ENCODE measurements at regions not wholly inside any gene's neighbourhood (a gene's known extent, or its start where the extent isn't known, plus 50 kb on each side); places are given as distances from the start of the nearest gene placed in this dataset.
"Not testable (repeated sequence)": the region's sequence is repeated elsewhere in the genome, so short reads cannot be mapped to it uniquely, and the experiment has no call there.

DNA sequence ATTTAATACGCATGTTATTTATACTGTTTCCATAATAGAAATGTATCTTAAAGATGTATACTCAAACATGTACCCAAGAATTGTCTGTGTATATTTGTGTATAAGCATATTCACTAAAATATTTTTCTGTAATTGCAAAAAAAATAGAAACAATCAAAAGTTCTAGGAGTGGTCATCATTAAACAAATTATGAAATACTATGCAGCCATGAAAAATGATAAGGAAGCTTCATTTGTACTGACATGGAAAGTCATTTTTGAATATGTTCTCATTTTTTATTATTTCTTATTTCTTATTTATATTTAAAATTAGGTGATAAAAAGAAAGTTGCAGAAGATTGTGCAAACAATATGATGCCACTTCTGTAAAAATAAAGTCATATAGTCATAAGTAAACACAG lies 400.0 kb upstream of the AUTS2 start:
- Histone ChIP-seq H3K36me3 (no peaks in the 10 kb centered on the region), H3K27me3 (no peaks in the 10 kb centered on the region), H3K9me3 (no peaks in the 10 kb centered on the region), H3K4me3 (no peak overlapping the region)
- DNase-seq: no peak

DNA sequence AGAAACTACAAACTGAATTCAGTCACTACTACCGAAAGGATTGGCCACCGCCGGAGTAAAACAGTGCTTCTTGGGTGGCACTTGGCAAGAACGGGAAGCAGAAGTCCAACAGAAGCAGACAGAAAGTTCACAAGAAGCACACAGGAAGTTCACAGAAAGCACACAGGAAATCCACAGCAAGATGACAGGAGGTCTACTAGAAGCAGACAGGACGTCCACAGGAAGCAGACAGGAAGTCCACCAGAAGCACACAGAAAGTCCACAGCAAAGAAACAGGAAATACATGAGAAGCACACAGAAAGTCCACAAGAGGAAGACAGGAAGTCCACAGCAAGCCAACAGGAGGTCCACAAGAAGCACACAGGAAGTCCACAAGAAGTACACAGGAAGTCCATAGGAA lies 399.2 kb upstream of the AUTS2 start:
- no peaks in the 10 kb centered on the region for H3K27me3 ChIP-seq
- no peaks in the 10 kb centered on the region for H3K36me3 ChIP-seq

DNA sequence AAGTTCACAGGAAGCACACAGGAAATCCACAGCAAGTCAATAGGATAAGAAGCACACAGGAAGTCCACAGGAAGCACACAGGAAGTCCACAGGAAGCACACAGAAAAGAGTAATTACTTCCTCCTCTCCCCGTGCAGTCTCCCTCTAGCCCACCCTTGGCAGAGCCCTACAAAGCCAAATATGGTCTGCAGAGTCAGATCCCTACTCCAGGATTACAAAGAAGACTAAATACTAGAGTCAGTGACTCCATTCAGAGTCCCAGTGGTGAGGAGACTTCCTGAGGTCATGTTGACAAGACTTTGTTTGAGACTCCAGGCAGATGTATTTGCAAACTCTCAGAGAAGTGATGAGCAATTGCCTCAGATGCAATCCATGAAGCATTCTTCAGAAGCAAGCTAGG lies 398.6 kb upstream of the AUTS2 start:
- H3K27me3 ChIP-seq: no peaks in the 10 kb centered on the region
- DNase-seq: no peak
- H3K4me3 ChIP-seq: no peak overlapping the region
- no peaks in the 10 kb centered on the region for H3K9me3 ChIP-seq
- H3K36me3 ChIP-seq: no peaks in the 10 kb centered on the region

More for the DNA sequence above, 399.2 kb upstream of the AUTS2 start:
- DNase-seq: no peak
- Histone ChIP-seq H3K9me3 (no peaks in the 10 kb centered on the region), H3K4me3 (no peak overlapping the region)

DNA sequence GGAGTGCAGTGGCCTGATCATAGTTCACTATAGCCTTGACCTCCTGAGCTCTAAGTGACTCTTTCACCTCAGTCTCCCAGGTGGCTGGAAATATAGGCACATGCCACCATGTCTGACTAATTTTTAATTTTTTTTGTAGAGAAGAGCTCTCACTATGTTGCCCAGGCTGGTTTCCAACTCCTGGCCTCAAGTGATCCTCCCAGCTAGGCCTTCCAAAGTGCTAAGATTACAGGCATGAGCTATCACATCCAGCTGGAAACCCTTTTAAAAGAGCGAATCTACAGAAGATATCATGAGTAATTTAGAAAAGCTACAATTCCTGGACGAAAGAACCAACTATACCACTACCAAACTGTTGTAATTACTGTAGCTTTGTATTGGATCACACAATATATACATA lies 394.4 kb upstream of the AUTS2 start:
- Histone ChIP-seq H3K4me3 (no peak overlapping the region), H3K27me3 (no peaks in the 10 kb centered on the region), H3K36me3 (no peaks in the 10 kb centered on the region), H3K9me3 (no peaks in the 10 kb centered on the region)
- DNase-seq: peak; percentile 25

DNA sequence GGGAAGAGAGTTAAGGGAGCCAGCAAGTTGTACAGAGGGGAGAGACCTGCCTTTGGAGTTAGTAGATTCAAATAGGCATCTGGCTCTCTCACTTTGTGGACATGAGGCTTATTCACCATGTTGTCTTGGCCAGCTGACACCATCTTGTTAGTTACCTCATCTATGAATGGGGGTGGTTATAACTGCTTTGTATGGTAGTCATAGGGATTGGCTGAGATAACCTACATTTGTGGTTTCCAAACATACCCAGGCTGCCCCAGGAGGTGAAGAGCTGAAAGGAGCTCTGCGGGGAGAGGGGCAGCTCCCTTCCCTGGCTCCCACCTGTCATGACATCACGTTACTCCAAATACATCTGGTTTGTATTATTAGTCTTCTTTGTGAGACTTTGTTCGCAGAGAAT lies 393.3 kb upstream of the AUTS2 start:
- no peaks in the 10 kb centered on the region for H3K9me3 ChIP-seq
- DNase-seq: peak; percentile 31
- no peaks in the 10 kb centered on the region for H3K27me3 ChIP-seq
- no peaks in the 10 kb centered on the region for H3K36me3 ChIP-seq
- H3K4me3 ChIP-seq: no peak overlapping the region

DNA sequence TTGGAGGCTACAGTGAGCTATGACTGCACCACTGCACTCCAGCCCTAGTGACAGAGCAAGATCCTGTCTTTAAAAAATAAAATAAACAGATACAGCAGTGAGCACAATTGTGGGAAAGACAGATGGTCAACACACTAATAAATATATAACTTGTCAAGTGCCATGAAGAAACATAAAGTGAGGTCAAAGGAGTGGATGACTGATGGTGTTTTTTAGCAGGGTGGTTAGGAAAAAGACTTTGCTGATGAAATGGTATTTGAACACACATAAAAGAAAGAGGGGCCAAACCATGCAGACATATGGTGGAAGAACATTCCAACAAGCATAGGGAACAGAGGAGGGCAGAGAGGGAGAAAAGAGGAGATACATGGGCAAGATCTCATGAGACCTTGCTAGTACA lies 392.7 kb upstream of the AUTS2 start:
- no peaks in the 10 kb centered on the region for H3K36me3 ChIP-seq
- H3K4me3 ChIP-seq: no peak overlapping the region
- H3K27me3 ChIP-seq: no peaks in the 10 kb centered on the region
- H3K9me3 ChIP-seq: no peaks in the 10 kb centered on the region
- no peak for DNase-seq

DNA sequence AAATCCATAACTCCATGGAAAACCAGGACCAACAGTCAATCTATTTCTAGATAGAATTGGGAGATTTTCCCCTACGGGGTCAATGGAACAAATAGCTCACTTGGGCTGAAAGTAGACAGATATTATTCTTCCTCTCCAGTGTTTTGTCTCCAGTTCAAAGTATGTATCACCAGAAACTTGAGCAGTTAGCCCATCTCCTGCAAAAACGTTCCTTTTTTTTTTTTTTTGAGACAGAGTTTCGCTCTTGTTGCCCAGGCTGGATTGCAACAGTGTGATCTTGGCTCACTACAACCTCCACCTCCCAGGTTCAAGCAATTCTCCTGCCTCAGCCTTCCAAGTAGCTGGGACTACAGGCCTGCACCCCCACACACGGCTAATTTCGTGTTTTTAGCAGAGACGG lies 390.0 kb upstream of the AUTS2 start:
- Histone ChIP-seq H3K27me3 (no peaks in the 10 kb centered on the region), H3K36me3 (no peaks in the 10 kb centered on the region), H3K4me3 (no peak overlapping the region), H3K9me3 (no peaks in the 10 kb centered on the region)
- no peak for DNase-seq

DNA sequence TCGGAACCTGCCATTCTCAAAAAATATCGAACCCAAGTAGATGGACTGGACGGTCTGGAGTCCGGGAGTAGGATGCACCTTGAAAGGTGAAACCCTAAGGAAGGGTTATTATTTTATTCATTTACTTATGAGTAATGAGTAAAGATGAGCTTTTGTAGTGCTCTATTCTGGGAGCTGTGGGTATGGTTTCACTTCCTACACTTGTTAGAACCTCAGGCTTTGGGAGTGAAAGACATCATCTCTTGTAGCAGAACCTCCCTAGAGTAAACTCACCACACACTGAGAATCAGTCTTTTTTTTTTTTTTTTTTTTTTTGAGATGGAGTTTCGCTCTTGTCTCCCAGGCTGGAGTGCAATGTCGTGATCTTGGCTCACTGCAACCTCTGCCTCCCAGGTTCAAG lies 389.4 kb upstream of the AUTS2 start:
- Histone ChIP-seq H3K9me3 (no peaks in the 10 kb centered on the region), H3K27me3 (no peaks in the 10 kb centered on the region), H3K36me3 (no peaks in the 10 kb centered on the region), H3K4me3 (no peak overlapping the region)
- DNase-seq: no peak

DNA sequence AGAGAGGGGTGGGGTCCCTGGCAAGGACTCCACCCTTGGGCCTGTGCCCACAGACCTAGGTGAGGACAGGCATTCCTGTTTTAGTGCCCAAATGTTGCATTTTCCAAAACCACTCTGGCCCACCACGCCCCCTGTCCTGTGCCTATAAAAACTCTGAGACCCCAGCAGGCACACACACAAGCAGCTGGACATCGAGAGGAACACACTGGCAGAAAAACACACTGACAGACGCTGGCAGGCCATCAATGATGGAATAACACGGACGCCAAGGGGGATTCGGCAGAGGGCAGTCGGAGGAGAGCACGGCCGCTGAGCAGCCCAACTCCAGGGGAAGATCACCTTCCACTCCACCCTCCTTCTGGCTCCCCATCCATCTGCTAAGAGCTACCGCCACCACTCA lies 386.9 kb upstream of the AUTS2 start:
- Histone ChIP-seq H3K4me3 (no peak overlapping the region), H3K36me3 (no peaks in the 10 kb centered on the region), H3K27me3 (no peaks in the 10 kb centered on the region), H3K9me3 (no peaks in the 10 kb centered on the region)
- no peak for DNase-seq

DNA sequence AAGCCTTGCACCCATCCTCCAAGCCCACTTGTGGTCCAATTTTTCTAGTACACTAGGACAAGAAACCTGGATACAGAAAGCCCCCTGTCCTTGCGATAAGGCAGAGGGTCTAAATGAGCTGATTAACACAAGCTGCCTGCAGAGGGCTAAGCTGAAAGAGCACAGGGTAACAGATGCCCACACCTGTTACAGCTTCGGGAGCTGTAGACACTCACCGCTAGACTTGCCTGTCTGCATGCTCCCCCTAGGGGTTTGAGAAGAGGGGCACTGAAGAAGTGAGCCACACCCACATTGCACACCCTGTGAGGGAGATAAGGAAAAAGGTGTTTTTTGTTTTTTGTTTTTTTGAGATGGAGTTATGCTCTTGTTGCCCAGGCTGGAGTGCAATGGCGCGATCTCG lies 386.5 kb upstream of the AUTS2 start:
- DNase-seq: no peak
- Histone ChIP-seq H3K27me3 (no peaks in the 10 kb centered on the region), H3K4me3 (no peak overlapping the region), H3K9me3 (no peaks in the 10 kb centered on the region), H3K36me3 (no peaks in the 10 kb centered on the region)

DNA sequence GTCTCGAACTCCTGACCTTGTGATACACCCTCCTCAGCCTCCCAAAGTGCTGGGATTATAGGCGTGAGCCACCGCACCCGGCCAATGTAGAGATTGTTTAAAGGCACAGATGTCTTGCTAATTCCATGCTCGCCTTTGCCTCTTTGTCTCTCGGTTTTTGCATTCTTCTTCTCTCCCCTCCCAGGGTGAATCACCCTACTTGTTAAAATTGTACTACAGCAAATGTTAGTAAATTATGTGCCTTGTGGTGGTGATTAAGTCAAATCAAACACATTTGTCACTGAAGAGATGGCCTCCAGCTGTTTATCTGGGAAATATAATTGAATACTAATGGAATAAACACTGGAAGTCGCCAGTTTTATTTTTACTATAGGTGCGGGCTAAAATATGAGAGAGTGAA lies 384.4 kb upstream of the AUTS2 start:
- DNase-seq: peak; percentile 9
- Histone ChIP-seq H3K36me3 (no peaks in the 10 kb centered on the region), H3K9me3 (no peaks in the 10 kb centered on the region), H3K4me3 (no peak overlapping the region), H3K27me3 (no peaks in the 10 kb centered on the region)

DNA sequence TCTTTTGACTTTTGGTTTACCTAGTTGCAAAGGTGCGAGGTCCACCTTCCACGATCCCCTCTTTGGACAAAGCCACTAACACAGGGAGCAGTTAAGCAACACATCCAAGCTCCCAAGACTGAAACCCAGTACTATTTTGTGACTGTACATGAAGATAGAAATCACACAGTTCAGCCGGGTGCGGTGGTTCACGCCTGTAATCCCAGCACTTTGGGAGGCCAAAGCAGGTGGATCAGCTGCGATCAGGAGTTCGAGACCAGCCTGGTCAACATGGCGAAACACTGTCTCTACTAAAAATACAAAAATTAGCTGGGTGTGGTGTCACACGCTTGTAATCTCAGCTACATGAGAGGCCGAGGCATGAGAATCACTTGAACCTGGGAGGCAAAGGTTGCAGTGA lies 382.8 kb upstream of the AUTS2 start:
- H3K9me3 ChIP-seq, DNase-seq, H3K27me3 ChIP-seq, H3K36me3 ChIP-seq, H3K4me3 ChIP-seq: not testable (repeated sequence)

DNA sequence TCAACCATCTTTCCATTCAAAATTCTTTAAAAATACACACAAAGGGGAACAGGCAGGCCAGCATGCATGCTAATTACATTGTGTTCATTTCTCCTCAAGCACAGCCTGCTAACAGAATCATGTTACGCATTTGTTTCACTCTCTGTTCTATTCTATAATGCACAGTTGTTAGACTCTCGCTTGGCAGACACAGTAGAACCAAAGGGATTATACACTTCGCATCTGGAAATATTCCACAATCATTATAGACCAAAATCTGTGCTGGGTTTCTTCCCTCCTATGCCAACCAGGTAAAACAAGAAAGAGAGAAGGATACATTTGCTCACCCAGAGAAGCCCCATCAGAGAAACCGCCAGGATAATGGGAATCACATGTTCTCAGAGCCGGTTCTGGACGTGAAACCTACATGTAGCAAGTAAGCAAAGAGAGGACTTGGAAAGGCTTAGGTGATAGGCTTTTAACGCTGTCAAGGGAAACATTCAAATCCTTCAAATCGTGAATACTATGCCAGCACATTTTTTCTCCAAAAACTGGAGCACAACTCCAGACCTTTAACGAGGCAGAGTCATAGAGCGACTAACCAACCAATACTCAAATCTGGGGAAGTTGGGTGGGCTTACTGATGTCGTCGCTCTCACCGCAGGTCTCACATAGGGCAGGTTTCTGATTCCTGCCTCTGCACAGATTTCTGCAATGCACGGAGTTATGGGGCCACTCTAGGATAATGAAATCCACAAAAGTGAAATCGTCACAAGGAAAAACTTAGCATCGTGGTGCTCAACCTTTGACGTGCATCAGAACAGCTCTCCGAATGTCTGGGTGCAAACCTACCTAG lies 380.5 kb upstream of the AUTS2 start:
- DNase-seq: no peak
- no peak overlapping the region for H3K4me3 ChIP-seq
- H3K9me3 ChIP-seq: no peaks in the 10 kb centered on the region
- H3K27me3 ChIP-seq: no peaks in the 10 kb centered on the region
- H3K36me3 ChIP-seq: no peaks in the 10 kb centered on the region

DNA sequence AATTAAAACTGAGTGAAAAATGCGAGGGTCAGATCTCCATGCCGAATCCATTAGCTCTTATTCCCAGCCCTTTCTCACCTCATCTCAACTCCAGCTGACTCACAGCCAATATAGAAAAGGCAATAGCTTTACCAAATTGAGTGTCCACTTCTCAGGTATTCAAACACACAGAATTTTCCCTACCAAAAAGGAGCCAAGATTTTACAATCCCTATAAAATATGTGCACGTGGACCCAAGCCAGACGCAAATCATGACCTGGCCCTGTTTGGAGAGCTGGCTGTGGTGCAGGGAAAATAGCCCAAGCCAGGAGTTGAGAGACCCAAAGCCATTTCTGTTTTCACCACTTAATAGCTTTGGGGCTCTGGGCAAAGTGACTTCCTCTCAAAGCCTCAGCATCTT lies 379.7 kb upstream of the AUTS2 start:
- Histone ChIP-seq H3K9me3 (no peaks in the 10 kb centered on the region), H3K27me3 (no peaks in the 10 kb centered on the region), H3K36me3 (no peaks in the 10 kb centered on the region), H3K4me3 (no peak overlapping the region)
- peak; percentile 24 for DNase-seq

DNA sequence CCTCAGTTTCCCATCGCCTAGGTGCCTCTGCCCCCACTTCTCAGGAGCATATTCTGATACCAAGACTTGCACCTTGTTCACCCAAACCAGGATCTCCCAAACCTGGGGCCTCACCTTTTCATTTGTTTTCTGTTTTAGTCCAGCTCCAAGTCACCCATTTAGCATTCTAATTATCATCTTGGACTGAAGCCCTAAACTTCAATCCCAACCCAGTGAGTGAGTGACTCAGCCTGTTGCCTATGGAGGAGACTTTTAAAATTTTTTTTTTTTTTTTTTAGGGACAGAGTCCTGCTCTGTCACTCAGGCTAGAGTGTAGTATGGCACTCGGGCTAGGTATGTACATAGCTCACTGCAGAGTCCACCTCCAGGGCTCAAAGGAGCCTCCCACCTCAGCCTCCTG lies 378.9 kb upstream of the AUTS2 start:
- Histone ChIP-seq H3K36me3 (no peaks in the 10 kb centered on the region), H3K4me3 (no peak overlapping the region), H3K9me3 (no peaks in the 10 kb centered on the region), H3K27me3 (no peaks in the 10 kb centered on the region)
- DNase-seq: no peak

DNA sequence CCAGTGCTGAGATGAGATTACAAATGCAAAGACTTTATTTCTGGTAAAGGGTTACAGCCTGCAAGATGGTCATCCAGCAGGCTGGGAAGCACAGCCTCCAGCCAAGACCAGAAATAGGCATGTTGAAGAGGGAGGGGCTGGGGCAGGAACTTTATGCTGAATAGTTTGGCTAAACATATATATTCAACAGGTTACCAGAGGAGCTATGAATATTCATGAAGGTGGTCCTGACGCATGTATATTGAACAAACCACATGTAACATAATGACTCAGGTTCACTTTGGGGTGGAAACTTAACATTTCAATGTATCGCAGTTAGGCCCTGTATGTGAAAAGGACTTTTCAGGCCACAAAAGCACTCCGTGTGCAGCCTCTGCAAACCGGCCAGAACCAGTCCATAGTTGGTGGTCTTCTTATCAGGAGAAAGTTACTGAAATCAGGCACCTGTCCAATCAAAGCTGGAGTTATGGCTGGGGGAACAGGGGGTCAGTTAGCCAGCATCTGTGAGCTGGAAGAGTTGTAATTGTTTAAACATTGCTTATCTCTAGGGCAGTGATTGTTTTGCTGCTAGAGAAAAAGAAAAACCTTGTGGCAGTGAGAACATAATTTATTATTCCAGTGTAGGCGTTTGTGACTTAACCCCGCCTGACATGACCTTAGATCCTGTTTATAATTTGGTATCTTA lies 372.9 kb upstream of the AUTS2 start:
- no peaks in the 10 kb centered on the region for H3K27me3 ChIP-seq
- no peak for DNase-seq
- H3K36me3 ChIP-seq: no peaks in the 10 kb centered on the region
- no peaks in the 10 kb centered on the region for H3K9me3 ChIP-seq
- H3K4me3 ChIP-seq: no peak overlapping the region

DNA sequence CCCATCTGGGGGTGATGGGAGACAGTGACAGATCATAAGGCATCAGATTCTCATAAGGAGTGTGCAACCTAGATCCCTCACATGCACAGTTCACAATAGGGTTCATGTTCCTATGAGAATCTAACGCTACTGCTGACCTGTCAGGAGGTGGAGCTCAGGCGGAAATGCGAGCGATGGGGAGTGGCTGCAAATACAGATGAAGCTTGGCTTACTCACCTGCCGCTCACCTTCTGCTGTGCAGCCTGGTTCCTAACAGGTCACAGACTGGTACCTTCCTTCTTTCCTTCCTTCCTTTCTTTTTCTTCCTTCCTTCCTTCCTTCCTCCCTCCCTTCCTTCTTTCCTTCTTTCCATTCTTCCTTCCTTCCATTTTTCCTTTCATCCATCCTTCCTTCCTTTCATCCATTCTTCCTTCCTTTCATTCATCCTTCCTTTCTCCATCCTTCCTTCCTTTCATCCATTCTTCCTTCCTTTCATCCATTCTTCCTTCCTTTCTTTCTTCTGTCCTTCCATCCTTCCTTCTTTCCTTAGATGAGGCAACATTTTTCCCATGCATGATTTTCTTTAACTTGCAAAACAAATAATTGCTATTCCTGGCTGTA lies 370.0 kb upstream of the AUTS2 start:
- no peak overlapping the region for H3K4me3 ChIP-seq
- no peak for DNase-seq
- no peaks in the 10 kb centered on the region for H3K36me3 ChIP-seq
- no peaks in the 10 kb centered on the region for H3K9me3 ChIP-seq
- H3K27me3 ChIP-seq: no peaks in the 10 kb centered on the region

Measured in MG63 (cell line).